GM19455 (cell line): ENCODE measurements at regions not wholly inside any gene's neighbourhood (a gene's known extent, or its start where the extent isn't known, plus 50 kb on each side); places are given as distances from the start of the nearest gene placed in this dataset.

Source experiments
- ATAC-seq: cut with Tn5 transposase; IDR thresholded peaks from one replicate; pipeline ENCODE4 v1.9.1; 2021; ENCODE audit not compliant: unreplicated experiment

DNA sequence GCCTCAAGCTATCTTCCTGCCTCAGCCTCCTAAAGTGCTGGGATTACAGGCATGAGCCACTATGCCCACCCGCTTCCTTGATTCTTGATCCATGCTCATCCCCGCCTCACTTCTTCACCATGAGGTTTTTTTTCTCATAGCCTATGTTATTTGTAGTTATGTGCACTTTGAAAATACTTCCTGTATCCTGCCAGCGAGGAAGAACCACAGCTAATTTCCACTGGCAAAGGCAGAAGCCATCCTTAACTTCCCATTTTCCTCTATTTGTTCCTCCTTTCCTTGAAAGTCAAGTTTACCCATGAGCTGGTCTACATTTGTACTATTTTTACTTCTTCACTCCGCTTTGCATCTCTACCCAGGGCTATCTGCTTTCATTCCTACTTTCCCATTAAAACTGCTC, 189.7 kb upstream of the ZFHX3 start:
- ATAC-seq, result no peak

DNA sequence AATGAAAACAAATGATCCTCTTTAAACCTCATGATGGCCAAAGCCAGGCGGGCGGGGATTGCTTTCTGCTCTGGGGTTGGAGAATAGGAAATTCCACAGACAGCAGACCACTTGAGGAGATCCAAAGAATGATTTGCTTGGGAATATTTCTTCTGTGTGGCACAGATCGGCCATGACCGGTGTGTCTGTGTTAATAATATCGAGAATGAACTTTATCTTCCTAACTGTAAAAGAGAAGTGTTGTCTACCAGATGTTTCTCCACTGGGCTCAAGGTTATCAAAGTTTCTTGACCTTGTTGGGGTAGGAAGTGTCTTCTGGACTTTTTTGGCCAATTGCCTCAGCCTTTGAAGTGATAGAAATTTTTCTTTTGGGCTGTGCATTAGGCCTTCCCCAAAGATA, 186.6 kb upstream of the ZFHX3 start:
- ATAC-seq, result no peak

DNA sequence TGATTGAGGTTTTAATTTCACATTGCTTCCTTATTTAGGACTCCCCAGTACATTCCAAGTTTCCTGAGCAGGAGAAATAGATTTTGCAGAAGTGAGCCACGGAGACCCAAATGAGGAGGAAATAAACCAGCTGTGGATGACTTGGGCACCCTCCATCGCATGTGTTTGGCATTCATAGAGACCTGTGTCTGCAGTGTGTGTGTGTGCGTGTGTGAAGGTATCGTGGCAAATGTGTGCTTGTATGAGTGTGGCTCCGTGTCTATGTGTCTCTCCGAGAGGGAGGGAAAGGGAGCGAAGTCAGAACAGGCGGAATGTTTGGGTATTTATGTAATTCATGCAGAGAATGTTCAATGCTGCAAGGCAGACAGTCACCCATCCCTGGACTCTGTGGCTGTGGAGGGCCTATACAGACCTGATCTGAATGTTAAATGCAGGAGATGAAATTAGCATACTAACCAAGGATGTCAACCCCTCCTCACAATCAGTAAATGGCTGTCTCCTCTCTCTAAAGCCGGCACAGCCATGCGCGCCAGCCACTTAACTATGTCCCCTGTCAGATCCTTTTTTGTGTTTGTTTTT, 186.0 kb upstream of the ZFHX3 start:
- ATAC-seq, result no peak

DNA sequence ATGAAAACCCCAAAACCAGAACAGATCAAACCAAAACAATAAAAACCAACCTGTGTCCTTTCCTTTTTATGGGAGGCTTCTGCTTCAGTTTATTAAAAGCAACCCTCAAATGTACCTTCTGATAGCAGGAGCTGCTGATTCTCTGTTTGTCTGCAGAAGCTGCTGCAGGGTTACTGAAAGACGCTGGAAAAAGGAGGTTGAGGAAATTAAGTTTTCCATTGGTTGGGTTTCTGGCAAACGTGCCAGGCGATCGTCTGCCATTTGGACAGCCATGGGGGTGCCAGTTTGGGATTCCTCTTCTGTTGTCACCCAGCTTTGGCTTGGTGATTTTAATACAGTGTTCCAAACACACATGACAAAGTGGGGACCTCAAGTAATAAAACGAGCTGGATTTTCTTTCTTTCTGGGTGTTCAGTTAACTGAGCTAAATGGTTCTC, 185.4 kb upstream of the ZFHX3 start:
- no peak for ATAC-seq

DNA sequence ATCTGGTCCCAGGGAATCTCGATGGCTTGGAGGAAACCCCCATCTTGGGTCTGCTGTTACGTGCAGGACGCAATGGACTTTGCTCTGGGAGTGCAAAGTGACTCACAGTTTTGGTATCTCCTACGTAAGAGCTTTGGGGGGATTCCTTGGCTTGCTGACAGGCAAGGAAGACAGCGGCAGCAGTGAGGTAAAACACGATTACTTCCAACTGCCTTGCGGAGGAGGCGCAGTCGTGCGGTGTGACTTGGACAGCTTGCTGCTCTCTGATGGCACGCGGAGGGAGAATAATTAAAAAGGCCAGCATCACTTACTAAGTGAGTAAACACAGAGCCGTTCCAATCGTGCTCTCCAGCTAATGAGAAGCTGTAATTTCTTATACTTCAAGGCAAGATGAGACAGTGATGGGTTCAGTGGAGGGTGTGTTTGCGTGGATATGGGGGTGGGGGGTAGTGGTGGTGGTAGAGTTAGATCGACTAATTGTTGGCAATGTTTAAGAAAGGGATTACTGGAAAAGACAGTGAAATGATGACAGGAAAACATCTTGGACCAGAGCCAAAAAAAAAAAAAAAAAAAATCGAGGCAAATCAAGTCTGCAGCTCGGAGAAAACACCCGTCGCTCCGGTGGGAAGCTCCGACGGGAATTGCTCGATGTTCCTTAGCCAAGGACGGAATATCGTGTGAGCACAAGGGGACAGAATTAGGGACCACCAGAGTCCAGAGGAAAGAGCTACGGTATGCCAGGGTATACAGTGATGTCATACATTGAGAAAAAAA, 184.8 kb upstream of the ZFHX3 start:
- ATAC-seq, result no peak

DNA sequence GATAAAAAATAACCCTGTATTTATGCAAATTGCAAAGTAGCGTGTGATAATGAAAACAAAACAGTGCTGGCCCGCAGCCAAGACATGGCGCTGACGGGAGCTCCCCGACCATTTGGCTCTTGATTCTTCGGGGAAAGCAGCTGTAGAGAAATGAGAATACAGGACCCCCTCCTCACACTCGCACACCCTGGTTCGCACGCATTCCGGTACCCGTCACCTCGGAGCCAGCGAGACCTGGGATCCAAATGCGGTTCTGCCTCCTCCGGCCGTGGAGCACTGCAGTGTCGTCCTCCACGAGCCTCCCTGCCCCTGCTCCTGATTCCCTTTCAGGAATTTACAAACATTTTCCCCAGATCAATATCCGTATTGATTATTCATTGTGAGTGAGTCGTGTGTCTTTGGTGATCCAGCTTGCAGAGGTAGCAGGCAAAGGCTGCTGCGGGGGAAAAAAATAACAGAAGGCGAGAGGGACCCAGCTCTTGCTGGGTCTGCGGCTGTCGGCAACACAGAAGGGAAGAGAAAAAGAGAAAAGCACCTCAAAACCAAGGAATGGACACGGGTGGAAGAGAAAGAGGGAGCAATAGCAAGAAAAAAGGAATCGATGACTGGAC, 184.1 kb upstream of the ZFHX3 start:
- ATAC-seq, result no peak

DNA sequence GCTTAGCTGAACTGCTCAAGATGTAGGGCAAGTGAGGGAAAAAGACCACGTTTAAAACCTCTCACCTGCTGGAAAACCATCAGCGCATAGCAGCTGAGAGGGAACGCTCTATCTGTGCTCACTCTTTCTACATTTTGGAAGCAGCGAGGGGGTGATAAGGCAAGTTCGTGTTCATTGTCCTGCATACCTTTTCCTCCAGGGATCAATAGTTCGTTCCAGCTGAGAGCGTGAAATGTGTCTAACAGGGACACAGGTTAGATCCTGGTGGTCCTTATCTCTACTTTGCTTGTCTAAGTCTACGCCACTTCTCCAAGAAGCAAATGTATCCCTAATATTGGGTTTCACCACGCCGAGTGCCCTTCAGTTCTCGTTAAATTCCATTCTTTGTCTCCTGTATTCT, 183.5 kb upstream of the ZFHX3 start:
- ATAC-seq, result no peak

DNA sequence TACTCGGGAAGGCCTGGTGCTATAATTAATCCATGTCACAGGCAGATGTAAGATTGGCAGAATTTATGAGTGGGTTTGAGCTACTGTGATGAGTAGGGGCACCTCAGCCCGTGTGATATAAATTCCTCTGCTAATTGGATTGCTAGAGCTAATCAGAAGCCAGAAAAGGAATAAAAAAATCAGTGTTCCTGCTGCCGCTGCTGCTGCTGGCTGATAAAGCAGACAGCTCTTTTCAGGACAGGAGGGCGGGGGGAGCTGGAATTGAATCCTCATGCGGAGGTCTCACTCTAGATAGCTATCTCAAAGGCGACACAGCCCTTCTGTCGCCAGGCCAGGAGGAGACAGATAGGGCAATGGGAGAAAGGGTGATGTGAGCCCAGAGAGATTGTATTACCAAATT, 182.7 kb upstream of the ZFHX3 start:
- no peak for ATAC-seq

DNA sequence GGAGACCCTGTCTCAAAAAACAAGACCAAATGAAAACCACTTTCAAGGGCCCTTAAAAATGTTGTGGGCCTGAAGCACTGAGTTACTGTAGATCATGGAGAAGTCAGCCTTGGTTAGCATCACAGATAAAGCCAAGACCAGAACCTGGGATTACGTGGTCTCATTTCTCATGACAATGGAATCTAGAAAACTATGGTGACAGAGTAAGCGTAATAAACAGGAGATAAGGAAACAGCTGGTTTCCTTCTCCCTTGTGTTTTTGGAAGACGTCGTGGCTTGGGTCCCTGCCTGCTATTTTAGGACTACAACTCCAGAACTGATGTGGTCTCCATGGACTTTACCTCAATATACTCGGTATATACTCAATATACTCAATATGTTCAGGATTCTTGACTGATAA, 180.7 kb upstream of the ZFHX3 start:
- no peak for ATAC-seq

DNA sequence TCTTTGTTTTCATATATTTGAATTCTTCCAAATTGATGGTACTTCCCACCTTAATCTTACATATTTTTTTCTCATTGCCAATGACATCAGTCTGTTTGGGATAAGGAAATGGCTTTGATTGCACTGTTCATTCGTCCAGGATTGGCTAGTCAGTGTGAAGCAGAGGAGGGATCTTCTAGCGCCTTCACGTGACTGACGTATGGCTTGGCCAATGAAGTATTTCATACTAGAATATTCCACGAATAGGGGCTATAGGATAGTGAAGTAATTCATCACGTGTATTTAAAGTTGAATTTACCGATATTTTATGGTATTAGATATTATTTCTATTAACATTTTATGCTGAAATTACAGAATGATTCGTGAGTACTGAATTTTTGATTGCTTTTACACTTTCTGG, 178.7 kb upstream of the ZFHX3 start:
- ATAC-seq, result no peak

DNA sequence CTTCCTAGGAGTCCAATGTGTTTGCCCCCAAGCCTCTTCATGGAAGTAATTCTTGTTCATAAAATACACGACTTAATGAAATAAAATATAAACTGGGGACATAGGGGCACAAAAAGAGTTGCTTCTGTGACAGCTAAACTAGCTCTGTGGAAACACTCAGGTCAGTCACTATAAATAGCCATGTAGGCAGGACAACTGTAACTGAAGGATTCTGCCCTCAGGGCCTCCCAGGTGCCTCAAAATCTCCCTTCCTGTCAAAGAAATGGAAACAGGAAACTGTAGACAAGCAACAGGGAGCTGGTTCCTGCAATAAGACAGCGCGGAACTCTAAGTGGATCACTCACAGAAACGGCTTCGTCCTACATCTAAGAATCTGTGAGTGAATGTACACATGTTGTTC, 178.1 kb upstream of the ZFHX3 start:
- no peak for ATAC-seq

DNA sequence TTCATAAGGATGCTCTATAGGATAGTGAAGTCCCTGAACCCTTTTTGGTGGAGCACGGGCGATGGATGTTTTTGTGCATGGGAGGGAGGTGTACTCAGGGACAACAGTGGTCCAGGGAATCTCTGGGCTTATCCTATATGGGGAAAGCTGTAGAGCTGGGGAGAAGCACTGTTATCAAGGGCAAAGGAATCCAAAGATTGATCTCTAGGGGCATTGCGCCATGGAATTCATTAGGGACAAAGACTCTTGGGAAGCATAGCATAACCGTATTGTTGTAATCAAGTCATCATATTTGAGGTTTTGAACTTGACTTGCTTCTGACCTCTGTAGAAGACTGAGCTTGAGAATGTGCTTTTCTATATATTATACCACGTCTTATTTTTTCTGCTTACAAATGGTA, 172.9 kb upstream of the ZFHX3 start:
- no peak for ATAC-seq

DNA sequence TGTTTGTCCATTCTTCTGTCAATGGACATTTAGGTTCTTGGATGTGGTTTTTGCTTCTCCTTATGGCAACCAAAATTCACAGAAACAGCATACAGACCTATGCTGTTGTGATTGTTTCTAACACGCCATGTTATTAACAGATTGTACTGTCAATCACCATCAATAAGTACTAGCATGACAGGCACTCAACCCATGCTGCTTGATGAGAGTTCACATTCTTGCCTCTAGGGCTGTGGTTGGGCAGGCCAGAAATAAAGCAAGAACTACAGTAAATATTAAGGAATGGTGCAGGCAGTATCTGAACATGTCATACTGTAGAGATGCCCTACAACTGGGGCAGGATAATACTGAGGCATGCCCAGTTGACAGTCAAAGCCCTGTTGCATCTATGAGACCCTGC, 171.2 kb upstream of the ZFHX3 start:
- ATAC-seq, result no peak

DNA sequence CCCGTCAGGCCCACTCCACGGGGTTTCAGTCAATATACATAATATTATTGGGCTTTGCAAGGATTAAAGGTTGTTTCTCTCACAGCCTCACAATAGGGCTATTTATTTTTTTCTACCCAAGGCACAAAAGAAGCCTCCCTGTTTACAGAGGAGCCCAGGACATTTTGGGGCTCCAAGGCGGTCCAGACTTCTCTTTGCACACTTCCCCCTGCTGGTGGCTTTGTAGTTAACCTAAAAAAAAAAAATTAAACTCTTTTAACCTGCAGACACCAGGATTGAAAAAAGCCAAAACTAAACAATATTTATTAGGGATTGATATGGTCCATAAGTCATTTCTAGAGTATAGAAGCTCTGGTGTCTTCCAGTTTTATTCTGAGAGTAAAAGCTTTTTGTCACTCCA, 169.7 kb upstream of the ZFHX3 start:
- no peak for ATAC-seq

DNA sequence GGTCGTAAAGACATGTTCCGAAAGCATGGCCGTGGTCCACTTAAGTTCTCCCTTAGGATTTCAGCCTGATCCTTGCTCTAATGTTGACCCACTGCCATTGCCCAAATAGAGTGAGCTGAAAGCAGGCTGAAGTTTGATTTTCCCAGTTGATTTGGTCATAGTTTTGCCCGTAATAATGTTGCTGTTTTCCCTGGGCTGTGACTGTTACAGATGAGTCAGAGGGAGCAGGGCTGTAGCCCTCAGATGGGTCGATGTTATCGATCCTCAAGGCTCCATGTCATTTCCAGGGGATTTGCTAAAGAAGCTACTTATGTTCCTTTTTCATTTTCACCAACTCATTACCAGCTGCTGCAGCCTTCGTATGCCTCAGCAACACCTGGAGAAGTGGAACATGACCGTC, 169.0 kb upstream of the ZFHX3 start:
- ATAC-seq, result no peak

DNA sequence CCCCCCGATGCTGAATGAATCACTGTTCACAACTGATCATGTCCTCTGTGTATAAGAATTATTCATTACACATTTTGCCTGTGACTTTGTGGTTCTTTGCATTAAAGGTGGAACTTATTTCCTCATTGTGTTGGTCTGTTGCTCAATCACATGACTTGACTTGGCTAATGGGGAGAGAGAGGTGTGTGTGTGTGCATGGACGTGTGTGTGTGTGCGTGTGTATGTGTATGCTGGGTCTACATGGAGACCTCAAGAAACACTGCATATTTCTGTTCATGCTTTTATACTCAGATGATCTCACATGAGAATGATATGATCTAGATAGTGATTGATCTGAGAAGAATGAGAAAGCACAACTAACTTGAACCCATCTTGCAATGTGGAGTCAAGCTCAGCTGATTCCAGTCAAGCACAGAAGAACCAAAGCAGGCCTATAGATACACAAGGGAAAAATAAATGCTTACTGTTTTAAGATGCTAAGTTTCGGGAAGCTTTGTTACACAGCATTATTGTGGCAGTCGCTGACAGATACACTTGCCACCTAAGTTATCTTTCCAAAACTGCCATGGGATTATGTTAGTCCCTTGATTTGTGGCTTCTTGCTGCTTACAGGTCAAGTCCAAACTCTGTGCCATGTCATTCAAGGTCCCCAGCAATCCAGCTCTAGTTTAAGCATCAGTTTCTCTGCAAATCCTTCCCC, 167.9 kb upstream of the ZFHX3 start:
- ATAC-seq, result no peak

DNA sequence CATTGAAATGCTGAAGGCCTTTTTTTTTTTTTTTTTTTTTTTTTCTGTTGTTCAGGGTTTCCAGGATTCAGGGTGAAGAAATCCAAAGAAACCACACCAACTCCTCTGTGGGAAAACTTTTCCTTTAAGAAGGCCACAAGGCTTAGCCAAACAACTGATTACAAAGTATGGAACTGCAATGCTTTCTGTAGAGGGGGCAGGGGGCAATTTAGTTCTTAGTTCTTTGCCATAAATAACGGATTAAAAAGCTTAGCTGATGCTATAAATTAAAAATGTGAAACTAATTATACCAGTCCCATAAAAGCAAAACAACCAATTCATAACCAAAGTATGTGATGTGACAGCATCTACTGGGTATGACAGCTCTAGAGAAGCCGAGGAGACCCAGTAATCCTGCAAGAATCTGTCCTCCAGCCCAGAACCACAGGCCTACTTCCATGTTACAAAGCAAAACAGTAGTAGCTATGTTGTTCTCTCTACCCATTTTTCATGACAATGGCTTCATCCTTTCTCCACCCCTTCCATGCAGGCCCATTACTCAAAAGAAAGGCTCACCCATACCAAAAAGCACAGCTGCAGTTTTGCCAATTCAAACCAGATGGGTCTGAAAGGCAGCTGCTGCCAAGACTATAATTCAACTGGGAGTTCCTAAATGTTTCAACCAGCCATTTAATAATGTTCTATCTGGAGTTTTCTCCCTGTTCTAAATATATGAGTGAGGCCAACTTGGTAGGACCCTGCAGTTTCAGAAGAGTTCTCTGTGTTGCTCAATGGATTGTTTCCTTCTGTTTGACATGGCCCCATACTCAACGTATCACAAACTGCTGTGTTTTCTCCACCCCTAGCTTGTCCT, 167.1 kb upstream of the ZFHX3 start:
- ATAC-seq, result no peak

DNA sequence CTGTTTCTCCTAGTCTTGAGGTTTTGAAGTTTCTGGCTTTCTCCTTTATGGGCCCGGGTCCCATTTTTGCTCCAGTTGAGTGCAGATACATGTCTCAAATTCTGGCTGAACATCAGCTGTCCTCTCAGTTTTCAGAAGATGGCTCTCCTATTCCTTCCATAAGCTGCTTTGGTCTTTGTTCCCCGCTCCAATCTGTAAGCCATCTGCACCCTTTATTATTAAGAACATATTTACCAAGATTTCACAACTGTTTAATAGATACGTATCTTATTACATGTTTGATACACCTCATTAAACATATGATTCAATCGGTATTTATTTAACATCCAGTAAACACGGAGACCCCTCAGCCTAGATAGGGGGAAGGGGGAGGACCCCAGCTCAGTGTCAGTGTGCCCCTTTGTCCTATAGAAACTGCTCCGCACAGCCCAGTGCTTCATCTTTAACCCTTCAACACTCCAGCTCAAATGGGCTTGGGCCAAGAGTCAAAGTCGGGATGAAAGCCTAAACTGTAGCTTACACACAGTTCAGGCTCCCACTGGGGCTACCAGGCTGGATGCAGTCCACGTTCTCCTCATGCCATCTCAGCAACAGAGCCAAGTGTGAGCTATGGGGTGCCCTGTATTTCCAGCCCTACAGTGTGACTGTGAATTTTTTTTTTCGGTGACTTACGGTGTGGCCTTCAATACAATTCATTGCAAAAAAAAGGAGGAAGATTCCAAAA, 166.0 kb upstream of the ZFHX3 start:
- no peak for ATAC-seq

DNA sequence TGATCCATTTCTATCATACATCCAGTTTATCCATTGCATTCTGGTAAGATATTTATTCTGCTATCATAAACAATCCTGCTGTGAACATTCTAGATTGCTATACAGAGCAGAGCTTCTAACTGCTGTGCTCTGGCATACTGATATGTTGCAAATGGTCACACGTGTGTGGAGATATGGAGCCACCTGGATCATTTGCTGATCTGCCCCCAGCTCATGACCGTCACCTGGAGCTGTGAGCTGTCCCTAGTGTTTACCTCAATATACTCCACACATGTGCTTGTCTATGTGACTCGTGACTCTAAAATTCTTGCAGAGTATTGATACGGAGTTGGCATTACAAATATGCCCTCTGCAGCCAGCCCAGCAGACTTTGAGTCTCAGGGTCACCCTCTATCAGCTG, 164.5 kb upstream of the ZFHX3 start:
- ATAC-seq, result no peak

DNA sequence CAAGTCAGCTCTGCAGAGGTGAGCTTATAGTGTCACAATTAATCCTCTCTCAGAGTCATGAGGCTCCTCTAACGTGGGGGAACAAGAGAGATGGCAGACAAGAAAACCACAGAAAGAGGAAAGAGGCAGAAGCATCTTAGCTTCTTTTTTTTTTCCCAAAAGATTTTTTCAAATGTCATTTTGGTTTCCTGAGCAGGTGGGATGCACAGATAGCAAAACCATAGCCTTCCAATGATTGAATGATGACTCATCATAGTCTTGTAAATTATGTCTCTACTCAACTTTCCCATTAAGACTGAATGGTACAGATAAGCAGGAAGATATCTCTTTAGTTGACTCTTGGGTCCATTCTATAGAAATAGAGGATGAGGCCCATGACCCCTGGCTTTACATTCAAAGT, 162.8 kb upstream of the ZFHX3 start:
- no peak for ATAC-seq
